22Rv1 (cell line): ENCODE measurements at regions not wholly inside any gene's neighbourhood (a gene's known extent, or its start where the extent isn't known, plus 50 kb on each side); places are given as distances from the start of the nearest gene placed in this dataset.

Experiments
- ZFX ChIP-seq: fragments of 450-650 bp; IDR thresholded peaks from 2 replicates; pipeline ENCODE4 v1.6.1; 2017; ENCODE audit warnings: antibody characterized with exemption, borderline replicate concordance
- TF ChIP-seq, protein P1 (sequence below): fragments of 450-650 bp; IDR thresholded peaks from 2 replicates; pipeline ENCODE4 v1.5.1; 2017; ENCODE audit warnings: mild to moderate bottlenecking

DNA sequence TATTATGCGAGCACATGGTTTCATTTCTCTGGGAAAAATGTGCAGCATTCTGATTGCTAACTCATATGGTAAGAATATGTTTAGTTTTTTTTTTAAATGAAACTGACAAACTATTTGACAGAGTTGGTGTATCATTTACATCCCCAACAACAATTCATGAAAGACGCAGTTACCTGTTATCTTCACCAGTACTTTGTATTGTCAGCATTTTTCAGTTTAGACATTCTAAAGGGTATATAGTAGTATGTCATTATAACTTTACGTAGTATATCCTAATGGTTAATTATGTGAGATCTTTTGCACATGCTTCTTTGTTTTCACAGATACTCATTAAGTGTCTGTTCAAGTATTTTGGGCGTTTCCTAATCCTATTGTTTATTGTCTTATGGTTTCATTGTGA, 891.1 kb upstream of the AGA start:
- TF ChIP-seq, protein P1, sequence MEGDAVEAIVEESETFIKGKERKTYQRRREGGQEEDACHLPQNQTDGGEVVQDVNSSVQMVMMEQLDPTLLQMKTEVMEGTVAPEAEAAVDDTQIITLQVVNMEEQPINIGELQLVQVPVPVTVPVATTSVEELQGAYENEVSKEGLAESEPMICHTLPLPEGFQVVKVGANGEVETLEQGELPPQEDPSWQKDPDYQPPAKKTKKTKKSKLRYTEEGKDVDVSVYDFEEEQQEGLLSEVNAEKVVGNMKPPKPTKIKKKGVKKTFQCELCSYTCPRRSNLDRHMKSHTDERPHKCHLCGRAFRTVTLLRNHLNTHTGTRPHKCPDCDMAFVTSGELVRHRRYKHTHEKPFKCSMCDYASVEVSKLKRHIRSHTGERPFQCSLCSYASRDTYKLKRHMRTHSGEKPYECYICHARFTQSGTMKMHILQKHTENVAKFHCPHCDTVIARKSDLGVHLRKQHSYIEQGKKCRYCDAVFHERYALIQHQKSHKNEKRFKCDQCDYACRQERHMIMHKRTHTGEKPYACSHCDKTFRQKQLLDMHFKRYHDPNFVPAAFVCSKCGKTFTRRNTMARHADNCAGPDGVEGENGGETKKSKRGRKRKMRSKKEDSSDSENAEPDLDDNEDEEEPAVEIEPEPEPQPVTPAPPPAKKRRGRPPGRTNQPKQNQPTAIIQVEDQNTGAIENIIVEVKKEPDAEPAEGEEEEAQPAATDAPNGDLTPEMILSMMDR = no peak
- no peak for TF ChIP-seq ZFX
